Bronchial epithelial cell (primary cell): ENCODE measurements at regions not wholly inside any gene's neighbourhood (a gene's known extent, or its start where the extent isn't known, plus 50 kb on each side); places are given as distances from the start of the nearest gene placed in this dataset.

ENCODE experiments used
- DNase-seq: peaks from one replicate; pipeline ENCODE4 v3.0.0-alpha.2; 2010; ENCODE audit warnings: low read depth
- FAIRE-seq: peaks from 2 replicates; lab custom pipeline; 2011; peaks lifted over from hg19 to GRCh38; lab: Jason Lieb, UNC
- H3K27me3 ChIP-seq: 2 replicates; pipeline ENCODE4 v1.5.1; 2011; ENCODE audit warnings: low read length; ENCODE audit not compliant: control insufficient read depth, insufficient read depth
- H3K36me3 ChIP-seq: 2 replicates; pipeline ENCODE4 v1.5.1; 2011; ENCODE audit warnings: low read length; ENCODE audit not compliant: control insufficient read depth, insufficient read depth
- H3K4me3 ChIP-seq: 2 replicates; pipeline ENCODE4 v1.5.1; 2011; ENCODE audit warnings: mild to moderate bottlenecking, low read depth, low read length, control low read depth
- TF ChIP-seq, protein P1 (sequence below): IDR thresholded peaks from 2 replicates; pipeline ENCODE4 v1.5.1; 2011; ENCODE audit warnings: mild to moderate bottlenecking, moderate library complexity, low read length, control low read depth, inconsistent platforms; ENCODE audit not compliant: insufficient read depth, severe bottlenecking

DNA sequence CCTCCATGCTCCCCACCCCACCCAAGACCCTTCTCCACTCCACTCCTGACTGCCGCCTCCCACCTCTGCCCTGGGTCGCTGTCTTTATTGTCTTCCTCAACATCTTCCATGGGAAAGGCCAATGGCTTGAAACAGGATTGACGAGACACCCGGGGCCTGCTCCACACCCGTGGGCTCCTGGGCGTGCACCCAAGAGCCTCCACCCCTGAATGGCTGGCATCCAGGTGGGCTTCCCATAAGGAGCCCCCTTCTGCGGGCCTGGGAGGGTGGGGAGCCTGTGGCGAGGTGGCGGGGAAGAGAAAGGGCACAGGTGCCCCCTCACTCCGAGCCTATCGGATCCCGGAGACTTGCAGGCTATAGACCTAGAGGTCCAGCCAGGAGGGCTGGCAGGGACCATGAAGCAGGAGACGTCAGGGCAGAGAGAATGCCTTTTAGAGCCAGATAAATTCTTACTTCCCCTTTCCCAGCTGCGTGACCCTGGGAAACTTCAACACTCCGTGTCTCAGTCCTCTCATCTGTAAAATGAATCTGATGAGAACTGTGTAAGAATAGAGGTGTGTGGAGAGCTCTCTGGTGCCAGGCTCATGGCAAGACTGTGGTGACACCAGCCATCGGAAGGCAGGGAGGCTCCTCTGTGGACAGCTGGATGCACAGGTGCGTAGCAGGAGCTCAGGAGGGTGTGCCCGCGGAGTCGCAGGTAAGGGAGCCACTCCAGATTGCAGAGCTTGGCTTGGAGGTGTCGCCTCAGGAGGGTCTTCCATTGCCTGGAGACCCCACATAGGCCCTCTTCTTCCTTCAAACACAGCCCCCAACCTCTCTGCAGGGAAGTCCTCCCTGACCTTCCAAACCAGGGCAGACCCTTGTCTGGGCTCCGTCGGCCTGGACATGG, 53.9 kb downstream of the SMIM38 start:
- DNase-seq (no peak), FAIRE-seq (no peak)
- Histone ChIP-seq H3K4me3 (no peak overlapping the region), H3K36me3 (no peaks in the 10 kb centered on the region), H3K27me3 (peaks cover 2% of the 10 kb centered on the region)
- TF ChIP-seq, protein P1, sequence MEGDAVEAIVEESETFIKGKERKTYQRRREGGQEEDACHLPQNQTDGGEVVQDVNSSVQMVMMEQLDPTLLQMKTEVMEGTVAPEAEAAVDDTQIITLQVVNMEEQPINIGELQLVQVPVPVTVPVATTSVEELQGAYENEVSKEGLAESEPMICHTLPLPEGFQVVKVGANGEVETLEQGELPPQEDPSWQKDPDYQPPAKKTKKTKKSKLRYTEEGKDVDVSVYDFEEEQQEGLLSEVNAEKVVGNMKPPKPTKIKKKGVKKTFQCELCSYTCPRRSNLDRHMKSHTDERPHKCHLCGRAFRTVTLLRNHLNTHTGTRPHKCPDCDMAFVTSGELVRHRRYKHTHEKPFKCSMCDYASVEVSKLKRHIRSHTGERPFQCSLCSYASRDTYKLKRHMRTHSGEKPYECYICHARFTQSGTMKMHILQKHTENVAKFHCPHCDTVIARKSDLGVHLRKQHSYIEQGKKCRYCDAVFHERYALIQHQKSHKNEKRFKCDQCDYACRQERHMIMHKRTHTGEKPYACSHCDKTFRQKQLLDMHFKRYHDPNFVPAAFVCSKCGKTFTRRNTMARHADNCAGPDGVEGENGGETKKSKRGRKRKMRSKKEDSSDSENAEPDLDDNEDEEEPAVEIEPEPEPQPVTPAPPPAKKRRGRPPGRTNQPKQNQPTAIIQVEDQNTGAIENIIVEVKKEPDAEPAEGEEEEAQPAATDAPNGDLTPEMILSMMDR = no peak

DNA sequence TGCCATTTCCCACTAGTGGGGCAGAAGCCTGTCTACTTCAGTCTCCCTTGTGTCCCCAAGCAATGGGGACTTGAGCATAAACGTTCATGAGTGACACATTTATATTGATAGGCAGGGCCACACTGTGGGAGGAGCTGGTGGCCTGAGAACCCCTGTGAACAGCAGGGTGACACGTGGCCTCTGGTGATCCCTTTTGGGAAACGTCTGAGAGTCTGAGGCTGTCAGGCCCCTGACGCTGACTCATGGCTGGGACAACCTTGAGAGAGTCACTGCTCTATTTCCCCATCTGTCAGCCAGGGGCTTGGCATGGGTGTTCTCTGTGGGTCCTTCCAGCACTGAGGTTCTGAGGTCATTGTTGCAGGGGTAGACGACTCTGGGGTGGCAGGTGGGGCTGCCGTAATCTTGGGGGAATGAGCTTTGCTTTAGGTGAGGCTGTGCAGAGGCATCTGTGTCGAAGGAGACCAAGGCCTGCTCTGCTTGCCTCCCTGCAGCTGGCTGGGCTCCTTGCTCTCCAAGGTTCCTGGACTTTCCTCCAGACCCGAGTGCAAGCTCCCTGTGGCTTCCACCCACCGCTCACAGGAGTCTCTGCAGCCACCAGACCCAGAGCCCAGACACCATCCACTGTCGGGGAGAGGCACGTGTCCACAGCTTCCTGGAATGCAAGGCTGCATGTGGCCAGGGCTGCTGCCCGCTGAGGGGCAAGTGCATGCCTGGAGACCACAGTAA, 54.7 kb downstream of the SMIM38 start:
- FAIRE-seq (no peak), DNase-seq (no peak)
- H3K36me3 ChIP-seq = no peaks in the 10 kb centered on the region
- H3K4me3 ChIP-seq = no peak overlapping the region
- TF ChIP-seq, protein P1 = no peak
- H3K27me3 ChIP-seq = peaks cover 2% of the 10 kb centered on the region

DNA sequence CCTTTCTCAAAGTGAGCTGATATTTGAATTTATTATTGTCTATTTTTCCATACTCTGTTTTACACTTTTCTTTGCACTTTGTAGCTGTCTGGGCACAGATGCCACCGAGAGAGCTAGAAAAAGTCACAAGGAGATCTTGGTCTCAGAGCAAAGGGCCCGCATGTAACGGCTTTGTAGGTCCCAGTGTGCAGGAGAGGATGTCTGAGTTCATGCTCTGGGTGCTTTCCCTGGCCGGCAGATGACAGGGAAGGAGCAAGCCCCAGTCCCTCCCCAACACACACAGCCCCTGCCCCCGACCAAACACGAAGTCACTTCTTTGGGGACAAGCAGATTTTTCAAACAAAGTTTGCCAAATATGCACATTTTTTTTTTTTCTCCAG, 55.8 kb downstream of the SMIM38 start:
- DNase-seq = no peak
- Histone ChIP-seq H3K36me3 (no peaks in the 10 kb centered on the region), H3K27me3 (peaks cover 2% of the 10 kb centered on the region), H3K4me3 (no peak overlapping the region)
- FAIRE-seq = no peak
- TF ChIP-seq, protein P1 = no peak

DNA sequence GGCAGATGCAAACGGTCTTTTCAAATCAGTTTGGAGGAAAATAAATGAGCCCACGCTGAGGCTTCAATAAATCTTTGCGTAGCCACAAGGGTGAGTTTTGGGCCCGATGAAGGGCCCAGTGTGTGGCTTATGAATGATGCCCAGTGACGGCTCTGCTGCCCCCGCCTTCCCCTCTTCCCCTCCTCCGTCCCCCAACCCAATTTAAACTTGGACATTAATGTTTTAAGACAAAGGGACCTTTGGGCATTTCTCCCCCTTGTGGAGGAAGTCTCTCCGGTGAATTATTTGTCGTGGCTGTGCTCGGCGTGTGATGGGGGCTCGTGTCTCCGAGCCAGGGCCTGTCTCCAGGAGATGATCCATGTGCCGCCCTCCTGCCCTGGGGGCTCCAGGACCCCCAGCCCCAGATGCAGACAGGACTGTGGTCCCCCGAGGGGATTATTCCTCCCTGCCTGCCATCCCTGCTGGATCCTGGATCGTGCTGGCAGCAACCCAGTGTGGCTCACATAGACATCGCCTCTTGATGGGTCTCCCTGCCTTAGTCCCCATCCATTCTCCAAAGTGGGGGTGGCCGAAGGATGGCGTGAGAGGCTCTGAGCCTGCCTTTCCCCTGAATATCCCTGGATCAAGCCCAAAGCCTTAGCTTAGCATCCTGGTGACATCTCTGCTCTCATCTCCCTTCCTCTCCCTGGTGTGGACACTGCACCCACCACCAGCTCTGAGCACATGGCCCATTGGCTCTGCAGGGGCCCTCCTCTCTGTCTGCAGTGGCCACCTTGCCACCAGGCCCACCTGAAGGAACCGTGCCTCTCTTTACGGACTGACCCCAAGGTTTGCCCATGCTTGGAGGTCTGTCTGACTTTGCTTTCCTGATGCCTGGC, 56.4 kb downstream of the SMIM38 start:
- Histone ChIP-seq H3K36me3 (no peaks in the 10 kb centered on the region), H3K4me3 (no peak overlapping the region), H3K27me3 (peaks cover 2% of the 10 kb centered on the region)
- TF ChIP-seq, protein P1 = peak; percentile 12
- no peak for FAIRE-seq
- DNase-seq = no peak

DNA sequence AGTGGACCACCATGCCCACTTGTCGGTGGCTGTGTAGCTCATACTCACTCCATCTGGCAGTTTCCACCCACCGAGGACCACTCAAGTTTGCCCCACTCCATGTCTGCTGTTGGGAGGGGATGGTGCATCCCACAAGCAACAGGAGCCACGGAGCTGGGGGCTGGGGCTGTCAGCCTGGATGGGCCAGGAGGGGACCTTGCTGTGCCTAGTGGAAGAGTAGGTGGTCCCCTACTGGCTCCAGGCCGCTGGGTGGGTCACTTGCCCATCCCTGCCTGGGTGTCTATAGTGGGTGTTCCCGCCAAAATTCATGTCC, 57.0 kb downstream of the SMIM38 start:
- H3K36me3 ChIP-seq = no peaks in the 10 kb centered on the region
- TF ChIP-seq, protein P1 = no peak
- DNase-seq (no peak), FAIRE-seq (no peak)
- H3K27me3 ChIP-seq = peaks cover 2% of the 10 kb centered on the region
- no peak overlapping the region for H3K4me3 ChIP-seq
